HCT116 (cell line): ENCODE measurements at regions not wholly inside any gene's neighbourhood (a gene's known extent, or its start where the extent isn't known, plus 50 kb on each side); places are given as distances from the start of the nearest gene placed in this dataset.

Experiments
- ATAC-seq: fragments of 200-7000 bp; cut with Tn5 transposase; 2 replicates; pipeline ENCODE4 v1.9.1; 2020; ENCODE audit warnings: mild to moderate bottlenecking, moderate library complexity
- BruUV-seq: library from RNA; stranded (reverse); fragments of 400-500 nt; replicated peaks from 2 replicates; lab custom pipeline; 2021; lab: Mats Ljungman, UMichigan
- CTCF ChIA-PET: fragments of 300-600 bp; sonication (Branson Sonifier 250); formaldehyde crosslinking; loops from one replicate; lab custom pipeline; 2021; ENCODE audit warnings: antibody characterized with exemption; lab: Charles Lee
- POLR2A ChIA-PET: fragments of 300-600, 350-600 bp; sonication (Branson Sonifier 250); formaldehyde crosslinking; loops from one replicate; lab custom pipeline; 2021; ENCODE audit warnings: antibody characterized with exemption; lab: Charles Lee
- RAD21 ChIA-PET, 2 experiments: fragments of 300-600 bp; sonication (Branson Sonifier 250); formaldehyde crosslinking; loops; one replicate each; lab custom pipeline; 2023; ENCODE audit warnings: low total read pairs in 2 of 2; ENCODE audit not compliant: uncharacterized antibody in 2 of 2, unreplicated experiment in 2 of 2, low non-redundant PET in 1 of 2; lab: Charles Lee
- DNase-seq: peaks from one replicate; pipeline ENCODE4 v3.0.0-alpha.2; 2010; ENCODE audit warnings: low read depth, low spot score
- H2AFZ ChIP-seq: fragments of 200-600 bp; shearing (Covaris generic), sonication (generic); 2 replicates; pipeline ENCODE4 v1.6.1; 2017; ENCODE audit warnings: low read depth, mixed run types, mixed read lengths, antibody characterized with exemption, low read length; ENCODE audit not compliant: poor library complexity, severe bottlenecking
- H3K27ac ChIP-seq: 2 replicates; pipeline ENCODE4 v1.5.1; 2012; ENCODE audit warnings: low read depth, low read length
- H3K27me3 ChIP-seq: fragments of 200-600 bp; sonication (generic); 2 replicates; pipeline ENCODE4 v1.6.1; 2016; ENCODE audit warnings: mixed run types, low read length, mixed read lengths; ENCODE audit not compliant: insufficient read depth
- H3K36me3 ChIP-seq, 2 experiments: fragments of 200-500 bp in 1 of 2; fragments of 200-600 bp in 1 of 2; sonication (Bioruptor generic) in 1 of 2; sonication (generic) in 1 of 2; 2 replicates each; pipeline versions ENCODE4 v1.5.1 to v1.6.1; 2014 to 2016; ENCODE audit warnings: low read length in 2 of 2, inconsistent platforms in 1 of 2, mixed read lengths in 1 of 2, mixed run types in 1 of 2; ENCODE audit not compliant: insufficient read depth in 2 of 2, control insufficient read depth in 1 of 2
- H3K4me1 ChIP-seq, 2 experiments: fragments of 200-600 bp in 1 of 2; sonication (generic) in 1 of 2; 2 replicates each; pipeline versions ENCODE4 v1.5.1 to v1.6.1; 2012 to 2017; ENCODE audit warnings: low read length in 2 of 2, inconsistent platforms in 1 of 2, mild to moderate bottlenecking in 1 of 2, mixed read lengths in 1 of 2, mixed run types in 1 of 2, moderate library complexity in 1 of 2; ENCODE audit not compliant: insufficient read depth in 2 of 2, control insufficient read depth in 1 of 2
- H3K4me2 ChIP-seq: fragments of 200-600 bp; sonication (generic); 2 replicates; pipeline ENCODE4 v1.6.1; 2017; ENCODE audit warnings: mixed run types, low read length, mixed read lengths
- H3K4me3 ChIP-seq, 2 experiments: fragments of 200-600 bp in 1 of 2; sonication (generic) in 1 of 2; replicated peaks in 1 of 2; 2 replicates each; pipeline ENCODE4 v1.5.1; 2011 to 2016; ENCODE audit warnings: low read length in 2 of 2, control low read depth in 1 of 2, low read depth in 1 of 2, mild to moderate bottlenecking in 1 of 2, mixed read lengths in 1 of 2, mixed run types in 1 of 2
- H3K79me2 ChIP-seq: fragments of 200-600 bp; sonication (generic); 2 replicates; pipeline ENCODE4 v1.6.1; 2017; ENCODE audit warnings: mild to moderate bottlenecking, mixed run types, low read length, moderate library complexity, mixed read lengths; ENCODE audit not compliant: insufficient read depth
- H3K9ac ChIP-seq: fragments of 200-600 bp; sonication (generic); 2 replicates; pipeline ENCODE4 v1.6.1; 2016; ENCODE audit warnings: low read length, mixed read lengths
- H3K9me2 ChIP-seq: fragments of 200-600 bp; sonication (generic), shearing (Covaris generic); 2 replicates; pipeline ENCODE4 v1.6.1; 2017; ENCODE audit warnings: mixed run types, mild to moderate bottlenecking, moderate library complexity; ENCODE audit not compliant: insufficient read depth
- H3K9me3 ChIP-seq, 2 experiments: fragments of 200-500 bp in 1 of 2; fragments of 200-600 bp in 1 of 2; sonication (Bioruptor generic) in 1 of 2; sonication (generic) in 1 of 2; 2 replicates each; pipeline ENCODE4 v1.6.1; 2014 to 2017; ENCODE audit warnings: low read length in 2 of 2, mixed read lengths in 2 of 2, inconsistent platforms in 1 of 2, low read depth in 1 of 2, mild to moderate bottlenecking in 1 of 2, mixed run types in 1 of 2, moderate library complexity in 1 of 2; ENCODE audit not compliant: control insufficient read depth in 1 of 2, insufficient read depth in 1 of 2
- H4K20me1 ChIP-seq: fragments of 200-600 bp; sonication (generic), shearing (Covaris generic); 2 replicates; pipeline ENCODE4 v1.6.1; 2017; ENCODE audit warnings: mixed run types, mild to moderate bottlenecking, moderate library complexity; ENCODE audit not compliant: insufficient read depth
- CBX3 ChIP-seq: IDR thresholded peaks from 2 replicates; pipeline ENCODE4 v1.6.1; 2012; ENCODE audit warnings: low read depth
- CEBPB ChIP-seq: IDR thresholded peaks from 2 replicates; pipeline ENCODE4 v1.6.1; 2012; ENCODE audit warnings: low read depth
- ELF1 ChIP-seq: IDR thresholded peaks from 2 replicates; pipeline ENCODE4 v1.6.1; 2012; ENCODE audit warnings: low read depth, borderline replicate concordance
- EZH2 ChIP-seq: fragments of 200-600 bp; sonication (generic); IDR thresholded peaks from 2 replicates; pipeline ENCODE4 v1.6.1; 2017; ENCODE audit warnings: antibody characterized with exemption, mixed run types
- EZH2phosphoT487 ChIP-seq: fragments of 200-600 bp; IDR thresholded peaks from 2 replicates; pipeline ENCODE4 v1.6.1; 2018; ENCODE audit warnings: antibody characterized with exemption, borderline replicate concordance
- JUND ChIP-seq: IDR thresholded peaks from 2 replicates; pipeline ENCODE4 v1.6.1; 2012
- POLR2AphosphoS5 ChIP-seq: IDR thresholded peaks from 2 replicates; pipeline ENCODE4 v1.6.1; 2011; ENCODE audit warnings: mild to moderate bottlenecking, low read depth, low read length, moderate library complexity
- RAD21 ChIP-seq: IDR thresholded peaks from 2 replicates; pipeline ENCODE4 v1.6.1; 2012; ENCODE audit warnings: low read depth, mild to moderate bottlenecking
- REST ChIP-seq: IDR thresholded peaks from 2 replicates; pipeline ENCODE4 v1.6.1; 2012; ENCODE audit warnings: low read depth
- SIN3A ChIP-seq: IDR thresholded peaks from 2 replicates; pipeline ENCODE4 v1.6.1; 2012; ENCODE audit warnings: low read depth
- SP1 ChIP-seq: IDR thresholded peaks from 2 replicates; pipeline ENCODE4 v1.6.1; 2012; ENCODE audit warnings: low read depth
- SRF ChIP-seq: IDR thresholded peaks from 2 replicates; pipeline ENCODE4 v1.6.1; 2012; ENCODE audit warnings: low read depth
- YY1 ChIP-seq: IDR thresholded peaks from 2 replicates; pipeline ENCODE4 v1.6.1; 2011; ENCODE audit warnings: low read length, low read depth, moderate library complexity, mild to moderate bottlenecking; ENCODE audit not compliant: insufficient replicate concordance; ENCODE audit errors: extremely low read depth
- ZFX ChIP-seq: fragments of 450-650 bp; IDR thresholded peaks from 2 replicates; pipeline ENCODE4 v1.6.1; 2017
- ZNF274 ChIP-seq: fragments of 200-500 bp; sonication (Bioruptor generic); IDR thresholded peaks from 2 replicates; pipeline ENCODE4 v1.6.1; 2014; ENCODE audit warnings: mild to moderate bottlenecking, low read depth, low read length, inconsistent platforms
- intact Hi-C: fragments of 100-400 bp; cut with micrococcal nuclease; formaldehyde crosslinking; loops from 2 replicates; pipeline ENCODE4 v1.10.0; 2022
- TF ChIP-seq, protein P1 (sequence below): IDR thresholded peaks from 2 replicates; pipeline ENCODE4 v1.6.1; 2012
- TF ChIP-seq, protein P2 (sequence below), 3 experiments: fragments of 200-600 bp in 1 of 3; sonication (generic) in 1 of 3; IDR thresholded peaks in 2 of 3; conservative IDR thresholded peaks in 1 of 3; 2 replicates each; pipeline ENCODE4 v1.5.1; 2012 to 2017; ENCODE audit warnings: low read depth in 2 of 3, low read length in 2 of 3, antibody characterized with exemption in 1 of 3, borderline replicate concordance in 1 of 3, control low read depth in 1 of 3, mild to moderate bottlenecking in 1 of 3, mixed read lengths in 1 of 3, mixed run types in 1 of 3, moderate library complexity in 1 of 3; ENCODE audit not compliant: insufficient read depth in 1 of 3

DNA sequence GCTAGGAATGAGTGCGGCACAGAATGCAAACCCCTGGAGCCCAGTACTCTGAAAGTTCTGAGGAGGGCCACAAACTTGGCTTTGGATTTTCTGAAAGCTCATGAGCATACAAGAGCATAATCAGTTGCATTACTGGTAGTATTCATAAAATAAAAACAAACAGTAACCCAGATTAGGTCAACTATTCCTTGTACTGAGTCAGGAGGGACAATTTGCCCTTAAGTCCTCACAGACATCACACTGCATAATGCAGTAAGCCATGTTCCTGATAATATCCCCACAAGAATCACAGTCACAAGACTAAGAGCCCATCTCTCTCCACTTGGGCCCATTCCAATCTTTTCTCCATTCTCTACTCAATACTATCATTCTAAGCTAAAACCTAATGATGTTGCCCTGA, 126.9 kb upstream of the NEIL3 start:
- Histone ChIP-seq H4K20me1 (no peaks in the 10 kb centered on the region), H3K27ac (no peak overlapping the region), H3K9me2 (no peaks in the 10 kb centered on the region), H3K4me1 (no peaks in the 10 kb centered on the region), H3K9me3 (no peaks in the 10 kb centered on the region), H3K79me2 (no peaks in the 10 kb centered on the region), H3K4me2 (no peak overlapping the region), H3K36me3 (no peaks in the 10 kb centered on the region), H3K4me3 (no peak overlapping the region), H2AFZ (no peak overlapping the region), H3K9ac (no peak overlapping the region)
- no peak for ATAC-seq
- POLR2A ChIA-PET, result no interaction called here
- DNase-seq, result no peak
- CTCF ChIA-PET, result no interaction called here
- BruUV-seq, result no TSS peak
- intact Hi-C loops, result no loop called here
- RAD21 ChIA-PET, result no interaction called here
- no peak for TF ChIP-seq SP1
- no peak for TF ChIP-seq RAD21
- TF ChIP-seq, all 23 proteins: peak for 0
- H3K27me3 ChIP-seq, result no peaks in the 10 kb centered on the region

GRCh38 chr4:177185151-177185550, 124.5 kb upstream of the NEIL3 start:
- no peak for DNase-seq
- Histone ChIP-seq H3K9ac (no peak overlapping the region), H3K27me3 (no peaks in the 10 kb centered on the region), H3K9me3 (no peaks in the 10 kb centered on the region), H3K4me3 (no peak overlapping the region), H3K9me2 (no peaks in the 10 kb centered on the region), H3K36me3 (no peaks in the 10 kb centered on the region), H3K79me2 (no peaks in the 10 kb centered on the region), H2AFZ (no peak overlapping the region), H3K4me2 (no peak overlapping the region), H3K4me1 (no peaks in the 10 kb centered on the region), H4K20me1 (no peaks in the 10 kb centered on the region), H3K27ac (no peak overlapping the region)
- ATAC-seq, result no peak
- ChIA-PET CTCF (no interaction called here), POLR2A (no interaction called here), RAD21 (no interaction called here)
- intact Hi-C loops, result no loop called here
- no TSS peak for BruUV-seq
- TF ChIP-seq, protein P1, sequence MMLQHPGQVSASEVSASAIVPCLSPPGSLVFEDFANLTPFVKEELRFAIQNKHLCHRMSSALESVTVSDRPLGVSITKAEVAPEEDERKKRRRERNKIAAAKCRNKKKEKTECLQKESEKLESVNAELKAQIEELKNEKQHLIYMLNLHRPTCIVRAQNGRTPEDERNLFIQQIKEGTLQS, result no peak
- TF ChIP-seq YY1, result no peak
- TF ChIP-seq CEBPB, result no peak
- no peak for TF ChIP-seq SIN3A
- TF ChIP-seq POLR2AphosphoS5, result no peak
- TF ChIP-seq CBX3, result no peak
- TF ChIP-seq SRF, result no peak
- no peak for TF ChIP-seq ELF1
- TF ChIP-seq SP1, result no peak
- no peak for TF ChIP-seq JUND
- TF ChIP-seq ZNF274, result no peak
- no peak for TF ChIP-seq REST
- TF ChIP-seq, protein P2, sequence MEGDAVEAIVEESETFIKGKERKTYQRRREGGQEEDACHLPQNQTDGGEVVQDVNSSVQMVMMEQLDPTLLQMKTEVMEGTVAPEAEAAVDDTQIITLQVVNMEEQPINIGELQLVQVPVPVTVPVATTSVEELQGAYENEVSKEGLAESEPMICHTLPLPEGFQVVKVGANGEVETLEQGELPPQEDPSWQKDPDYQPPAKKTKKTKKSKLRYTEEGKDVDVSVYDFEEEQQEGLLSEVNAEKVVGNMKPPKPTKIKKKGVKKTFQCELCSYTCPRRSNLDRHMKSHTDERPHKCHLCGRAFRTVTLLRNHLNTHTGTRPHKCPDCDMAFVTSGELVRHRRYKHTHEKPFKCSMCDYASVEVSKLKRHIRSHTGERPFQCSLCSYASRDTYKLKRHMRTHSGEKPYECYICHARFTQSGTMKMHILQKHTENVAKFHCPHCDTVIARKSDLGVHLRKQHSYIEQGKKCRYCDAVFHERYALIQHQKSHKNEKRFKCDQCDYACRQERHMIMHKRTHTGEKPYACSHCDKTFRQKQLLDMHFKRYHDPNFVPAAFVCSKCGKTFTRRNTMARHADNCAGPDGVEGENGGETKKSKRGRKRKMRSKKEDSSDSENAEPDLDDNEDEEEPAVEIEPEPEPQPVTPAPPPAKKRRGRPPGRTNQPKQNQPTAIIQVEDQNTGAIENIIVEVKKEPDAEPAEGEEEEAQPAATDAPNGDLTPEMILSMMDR (IDR thresholded peaks at IDR 0.05 in 2 of 3, conservative IDR thresholded peaks at IDR 0.05 in 1 of 3; ENCODE audit: borderline replicate concordance in 1 of 3, insufficient read depth in 1 of 3, low read depth in 2 of 3, low read length in 2 of 3), result no peak
- no peak for TF ChIP-seq ZFX
- no peak for TF ChIP-seq EZH2phosphoT487
- no peak for TF ChIP-seq EZH2
